Keratinocyte (primary cell): ENCODE measurements at regions not wholly inside any gene's neighbourhood (a gene's known extent, or its start where the extent isn't known, plus 50 kb on each side); places are given as distances from the start of the nearest gene placed in this dataset.

ENCODE experiments used
- DNase-seq: peaks from one replicate; pipeline ENCODE4 v3.0.0-alpha.2; 2011; ENCODE audit warnings: low read depth, missing footprints, low spot score
- FAIRE-seq: peaks from 2 replicates; lab custom pipeline; 2011; peaks lifted over from hg19 to GRCh38; lab: Jason Lieb, UNC
- H2AFZ ChIP-seq: 2 replicates; pipeline ENCODE4 v1.6.0; 2012; ENCODE audit warnings: low read length, control low read depth, inconsistent platforms; ENCODE audit not compliant: control insufficient read depth
- H3K27ac ChIP-seq: 2 replicates; pipeline ENCODE4 v1.5.1; 2011; ENCODE audit warnings: low read length; ENCODE audit not compliant: control insufficient read depth, insufficient read depth
- H3K27me3 ChIP-seq: 3 replicates; pipeline ENCODE4 v1.6.0; 2011; ENCODE audit warnings: low read length; ENCODE audit not compliant: control insufficient read depth, insufficient read depth; ENCODE audit errors: extremely low read depth
- H3K36me3 ChIP-seq, 2 experiments: 2 replicates in 1 of 2; 3 replicates in 1 of 2; pipeline ENCODE4 v1.5.1; 2011; ENCODE audit warnings: low read length in 2 of 2, mild to moderate bottlenecking in 1 of 2; ENCODE audit not compliant: control insufficient read depth in 2 of 2, insufficient read depth in 2 of 2; ENCODE audit errors: extremely low read depth in 1 of 2
- H3K4me1 ChIP-seq: 3 replicates; pipeline ENCODE4 v1.5.1; 2011; ENCODE audit warnings: low read length; ENCODE audit not compliant: control insufficient read depth, insufficient read depth; ENCODE audit errors: extremely low read depth
- H3K4me2 ChIP-seq: 3 replicates; pipeline ENCODE4 v1.6.0; 2011; ENCODE audit warnings: low read depth, low read length; ENCODE audit not compliant: control insufficient read depth, insufficient read depth; ENCODE audit errors: extremely low read depth
- H3K4me3 ChIP-seq, 3 experiments: fragments of 200-600 bp in 1 of 3; sonication (generic) in 1 of 3; 2 replicates in 2 of 3; 3 replicates in 1 of 3; pipeline ENCODE4 v1.5.1; 2011 to 2016; ENCODE audit warnings: low read length in 3 of 3, mild to moderate bottlenecking in 3 of 3, control low read depth in 2 of 3, inconsistent platforms in 1 of 3, low read depth in 1 of 3, mixed read lengths in 1 of 3, mixed run types in 1 of 3, moderate library complexity in 1 of 3; ENCODE audit not compliant: control insufficient read depth in 2 of 3, insufficient read depth in 2 of 3; ENCODE audit errors: extremely low read depth in 1 of 3
- H3K79me2 ChIP-seq: 2 replicates; pipeline ENCODE4 v1.6.0; 2012; ENCODE audit warnings: low read length; ENCODE audit not compliant: control insufficient read depth, insufficient read depth
- H3K9ac ChIP-seq: 3 replicates; pipeline ENCODE4 v1.6.0; 2011; ENCODE audit warnings: low read length; ENCODE audit not compliant: control insufficient read depth, insufficient read depth; ENCODE audit errors: extremely low read depth
- H3K9me1 ChIP-seq: 3 replicates; pipeline ENCODE4 v1.6.0; 2011; ENCODE audit warnings: low read length; ENCODE audit not compliant: control insufficient read depth, insufficient read depth; ENCODE audit errors: extremely low read depth
- H3K9me3 ChIP-seq: 2 replicates; pipeline ENCODE4 v1.5.1; 2012; ENCODE audit warnings: low read depth, low read length; ENCODE audit not compliant: control insufficient read depth
- H4K20me1 ChIP-seq: 3 replicates; pipeline ENCODE4 v1.6.0; 2011; ENCODE audit warnings: low read length; ENCODE audit not compliant: control insufficient read depth, insufficient read depth; ENCODE audit errors: extremely low read depth
- CTCF ChIP-seq, 3 experiments: IDR thresholded peaks in 1 of 3; conservative IDR thresholded peaks in 1 of 3; optimal IDR thresholded peaks in 1 of 3; 2 replicates in 2 of 3; 3 replicates in 1 of 3; pipeline versions ENCODE3 to v1.5.1; 2011; ENCODE audit warnings: low read length in 3 of 3, mild to moderate bottlenecking in 3 of 3, moderate library complexity in 2 of 3, control low read depth in 1 of 3, inconsistent platforms in 1 of 3; ENCODE audit not compliant: insufficient read depth in 2 of 3; ENCODE audit errors: extremely low read depth in 1 of 3
- EZH2 ChIP-seq: IDR thresholded peaks from one replicate; pipeline ENCODE4 v1.6.1; 2012; ENCODE audit warnings: inconsistent platforms, mild to moderate bottlenecking, low read length, moderate library complexity
- dilution Hi-C: fragments of 300-500 bp; cut with MboI; formaldehyde crosslinking; loops from one replicate; pipeline ENCODE4 v1.7.0; 2020; ENCODE audit warnings: low sequenced_read_pairs; ENCODE audit not compliant: extremely low pct_ligation_motif_present

GRCh38 chrX:22585831-22586230, 313.1 kb downstream of the CBLL2 start:
- dilution Hi-C loops, result no loop called here
- Histone ChIP-seq H3K36me3 (no peaks in the 10 kb centered on the region), H3K4me2 (no peak overlapping the region), H3K4me1 (no peaks in the 10 kb centered on the region), H3K9me3 (no peaks in the 10 kb centered on the region), H3K27me3 (no peaks in the 10 kb centered on the region), H3K4me3 (no peak overlapping the region), H3K79me2 (no peaks in the 10 kb centered on the region), H2AFZ (no peak overlapping the region), H3K27ac (no peak overlapping the region), H3K9ac (no peak overlapping the region), H3K9me1 (no peaks in the 10 kb centered on the region), H4K20me1 (no peaks in the 10 kb centered on the region)
- TF ChIP-seq CTCF (optimal IDR thresholded peaks at IDR 0.05 in 1 of 3, IDR thresholded peaks at IDR 0.05 in 1 of 3, conservative IDR thresholded peaks at IDR 0.05 in 1 of 3; ENCODE audit: extremely low read depth in 1 of 3, insufficient read depth in 2 of 3, low read length in 3 of 3) (no peak), EZH2 (no peak)
- DNase-seq, result no peak
- no peak for FAIRE-seq

DNA sequence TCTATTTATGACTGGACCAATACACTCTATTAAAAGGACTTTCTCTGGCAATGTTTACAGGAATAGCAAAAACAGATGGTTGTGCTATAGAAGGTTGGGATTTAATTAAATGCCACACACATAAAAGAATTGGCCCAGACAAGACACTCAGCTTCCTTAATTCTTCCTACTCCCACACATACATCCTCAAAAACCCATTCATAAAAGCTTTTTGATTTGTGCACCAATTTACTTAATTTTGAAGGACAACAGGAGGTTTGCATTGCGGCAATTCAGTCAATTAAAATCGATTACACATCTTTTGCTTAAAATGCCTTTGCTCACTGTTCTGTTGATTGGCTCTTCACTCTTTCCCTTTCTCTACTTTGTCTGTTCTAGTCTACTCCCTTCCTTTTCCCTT, 317.1 kb downstream of the CBLL2 start:
- TF ChIP-seq CTCF (optimal IDR thresholded peaks at IDR 0.05 in 1 of 3, IDR thresholded peaks at IDR 0.05 in 1 of 3, conservative IDR thresholded peaks at IDR 0.05 in 1 of 3; ENCODE audit: extremely low read depth in 1 of 3, insufficient read depth in 2 of 3, low read length in 3 of 3), result no peak
- TF ChIP-seq EZH2, result no peak

More for the DNA sequence above, 317.1 kb downstream of the CBLL2 start:
- no peak overlapping the region for H3K27ac ChIP-seq
- FAIRE-seq (no peak), DNase-seq (no peak)
- dilution Hi-C loops, result no loop called here
- H3K9me1 ChIP-seq, result no peaks in the 10 kb centered on the region
- no peaks in the 10 kb centered on the region for H4K20me1 ChIP-seq
- H3K4me2 ChIP-seq, result no peak overlapping the region
- H3K4me1 ChIP-seq, result no peaks in the 10 kb centered on the region
- H3K36me3 ChIP-seq, result no peaks in the 10 kb centered on the region
- H3K4me3 ChIP-seq, result no peak overlapping the region
- H2AFZ ChIP-seq, result no peak overlapping the region
- H3K27me3 ChIP-seq, result no peaks in the 10 kb centered on the region
- H3K9ac ChIP-seq, result no peak overlapping the region
- no peaks in the 10 kb centered on the region for H3K79me2 ChIP-seq
- H3K9me3 ChIP-seq, result no peaks in the 10 kb centered on the region
